Calu3 (cell line): ENCODE measurements at regions not wholly inside any gene's neighbourhood (a gene's known extent, or its start where the extent isn't known, plus 50 kb on each side); places are given as distances from the start of the nearest gene placed in this dataset.

Experiments
- BruUV-seq: library from RNA; stranded (reverse); fragments of 400-500 nt; replicated peaks from 2 replicates; lab custom pipeline; 2021; lab: Mats Ljungman, UMichigan
- CTCF ChIA-PET: fragments of 300-600 bp; sonication (Branson Sonifier 250); formaldehyde crosslinking; loops from one replicate; lab custom pipeline; 2022; ENCODE audit warnings: antibody characterized with exemption; lab: Charles Lee
- DNase-seq: peaks from one replicate; pipeline ENCODE4 v3.0.0; 2022
- H3K27ac Mint-ChIP-seq: one replicate; pipeline ENCODE4 v1.8.0; 2022; ENCODE audit warnings: mixed read lengths; ENCODE audit not compliant: unreplicated experiment
- H3K27me3 Mint-ChIP-seq: one replicate; pipeline ENCODE4 v1.8.0; 2022; ENCODE audit warnings: mixed read lengths; ENCODE audit not compliant: unreplicated experiment
- H3K36me3 Mint-ChIP-seq: one replicate; pipeline ENCODE4 v1.8.0; 2022; ENCODE audit warnings: mild to moderate bottlenecking, moderate library complexity, mixed read lengths; ENCODE audit not compliant: insufficient read depth, unreplicated experiment
- H3K4me1 Mint-ChIP-seq: one replicate; pipeline ENCODE4 v1.8.0; 2022; ENCODE audit warnings: mild to moderate bottlenecking, low read depth, mixed read lengths; ENCODE audit not compliant: unreplicated experiment
- H3K4me3 Mint-ChIP-seq: one replicate; pipeline ENCODE4 v1.8.0; 2022; ENCODE audit warnings: mild to moderate bottlenecking, low read depth, moderate library complexity, mixed read lengths; ENCODE audit not compliant: unreplicated experiment
- H3K9me3 Mint-ChIP-seq: one replicate; pipeline ENCODE4 v1.8.0; 2022; ENCODE audit warnings: low read depth, mixed read lengths; ENCODE audit not compliant: unreplicated experiment
- intact Hi-C: fragments of 100-400 bp; cut with micrococcal nuclease; formaldehyde crosslinking; loops from one replicate; pipeline ENCODE4 v1.10.0; 2022; ENCODE audit not compliant: unreplicated experiment
- TF ChIP-seq, protein P1 (sequence below): fragments of 200-600 bp; IDR thresholded peaks from one replicate; pipeline ENCODE4 v1.8.0; 2022; ENCODE audit warnings: antibody characterized with exemption; ENCODE audit not compliant: unreplicated experiment

DNA sequence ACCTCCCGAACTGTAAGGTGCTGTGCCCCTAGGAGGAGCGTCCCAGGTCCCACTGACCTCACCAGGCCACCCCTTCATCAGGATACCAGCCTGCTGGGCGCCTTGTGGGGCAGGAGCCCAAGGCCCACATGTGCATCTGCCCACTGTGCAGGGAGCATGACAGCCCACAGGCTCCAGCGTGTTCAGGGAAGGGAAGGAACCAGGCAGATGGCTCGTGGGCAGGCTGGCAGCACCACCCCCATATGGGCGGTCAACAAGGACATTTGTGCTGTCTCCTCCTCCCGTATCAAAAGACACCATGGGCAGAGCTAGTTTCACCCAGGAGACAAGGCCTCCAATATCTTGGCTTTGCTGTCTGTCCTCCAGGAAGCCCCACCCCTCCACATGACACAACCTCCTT is 85.5 kb upstream of the PPP1R26 start:
- H3K4me3 Mint-ChIP-seq = no peak overlapping the region
- H3K27me3 Mint-ChIP-seq = peaks cover 57% of the 10 kb centered on the region
- intact Hi-C loops = no loop called here
- no peaks in the 10 kb centered on the region for H3K4me1 Mint-ChIP-seq
- peaks cover 4% of the 10 kb centered on the region for H3K9me3 Mint-ChIP-seq
- H3K27ac Mint-ChIP-seq = no peak overlapping the region
- peaks cover 5% of the 10 kb centered on the region for H3K36me3 Mint-ChIP-seq
- no peak for DNase-seq
- BruUV-seq = no TSS peak
- TF ChIP-seq, protein P1, sequence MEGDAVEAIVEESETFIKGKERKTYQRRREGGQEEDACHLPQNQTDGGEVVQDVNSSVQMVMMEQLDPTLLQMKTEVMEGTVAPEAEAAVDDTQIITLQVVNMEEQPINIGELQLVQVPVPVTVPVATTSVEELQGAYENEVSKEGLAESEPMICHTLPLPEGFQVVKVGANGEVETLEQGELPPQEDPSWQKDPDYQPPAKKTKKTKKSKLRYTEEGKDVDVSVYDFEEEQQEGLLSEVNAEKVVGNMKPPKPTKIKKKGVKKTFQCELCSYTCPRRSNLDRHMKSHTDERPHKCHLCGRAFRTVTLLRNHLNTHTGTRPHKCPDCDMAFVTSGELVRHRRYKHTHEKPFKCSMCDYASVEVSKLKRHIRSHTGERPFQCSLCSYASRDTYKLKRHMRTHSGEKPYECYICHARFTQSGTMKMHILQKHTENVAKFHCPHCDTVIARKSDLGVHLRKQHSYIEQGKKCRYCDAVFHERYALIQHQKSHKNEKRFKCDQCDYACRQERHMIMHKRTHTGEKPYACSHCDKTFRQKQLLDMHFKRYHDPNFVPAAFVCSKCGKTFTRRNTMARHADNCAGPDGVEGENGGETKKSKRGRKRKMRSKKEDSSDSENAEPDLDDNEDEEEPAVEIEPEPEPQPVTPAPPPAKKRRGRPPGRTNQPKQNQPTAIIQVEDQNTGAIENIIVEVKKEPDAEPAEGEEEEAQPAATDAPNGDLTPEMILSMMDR = no peak
- CTCF ChIA-PET = no interaction called here

DNA sequence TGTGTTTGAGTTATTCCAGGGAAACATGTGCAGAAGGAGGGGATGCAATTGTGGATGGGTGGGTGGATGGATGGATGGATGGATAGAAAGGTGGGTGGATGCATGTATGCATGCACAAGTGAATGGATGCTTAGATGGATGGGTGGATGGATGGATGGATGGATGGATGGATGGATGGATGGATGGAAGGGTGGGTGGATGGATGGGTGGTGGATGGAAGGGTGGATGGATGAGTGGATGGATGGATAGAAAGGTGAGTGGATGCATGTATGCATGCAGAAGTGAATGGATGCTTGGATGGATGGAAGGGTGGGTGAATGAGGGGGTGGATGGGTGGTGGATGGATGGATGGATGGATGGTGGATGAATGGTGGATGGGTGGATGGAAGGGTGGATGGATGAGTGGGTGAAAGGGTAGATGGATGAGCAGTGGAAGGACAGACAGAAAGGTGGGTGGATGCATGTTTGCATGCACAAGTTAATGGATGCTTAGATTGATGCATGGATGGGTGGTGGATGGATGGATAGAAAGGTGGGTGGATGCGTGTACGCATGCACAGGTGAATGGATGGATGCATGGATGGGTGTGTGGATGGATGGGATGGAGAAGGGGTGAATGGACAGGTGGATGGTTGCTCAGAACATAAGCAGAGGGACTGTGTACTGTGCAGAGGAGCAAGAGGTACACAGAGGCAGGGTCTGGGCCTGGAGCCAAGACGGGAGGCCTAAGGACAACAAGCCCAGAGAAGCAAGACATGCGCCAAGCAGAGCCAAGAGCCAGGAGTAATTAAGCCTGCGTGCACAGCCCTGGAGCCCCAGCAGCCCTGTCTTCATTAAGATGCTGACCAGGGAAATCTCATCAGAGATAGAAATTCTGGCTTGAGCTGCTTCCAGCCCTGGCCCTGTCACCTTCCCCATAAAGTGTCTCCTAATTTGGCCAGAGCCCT is 84.6 kb upstream of the PPP1R26 start:
- no peak overlapping the region for H3K27ac Mint-ChIP-seq

DNA sequence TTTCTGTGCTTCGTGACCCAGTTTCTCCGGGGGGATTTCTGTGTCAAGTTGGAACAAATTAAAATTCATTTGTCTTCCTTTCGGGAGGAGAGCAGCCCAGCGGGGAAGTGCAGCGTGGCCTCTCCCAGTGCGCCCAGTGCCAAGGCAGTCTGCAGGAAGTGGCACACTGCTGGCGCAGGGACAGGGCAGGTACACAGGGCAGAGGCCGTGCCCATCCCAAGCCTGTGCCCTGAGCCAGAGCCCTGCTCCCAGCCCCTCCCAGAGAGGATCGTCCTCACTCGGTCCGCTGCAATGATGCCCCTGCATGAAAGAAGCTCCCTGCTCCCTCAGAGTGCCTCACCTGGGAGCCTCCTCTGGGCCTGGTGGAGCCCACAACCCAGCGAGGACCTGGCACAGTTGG is 82.4 kb upstream of the PPP1R26 start:
- H3K27me3 Mint-ChIP-seq = peaks cover 60% of the 10 kb centered on the region
- no peak overlapping the region for H3K4me3 Mint-ChIP-seq
- intact Hi-C loops = no loop called here
- H3K27ac Mint-ChIP-seq = no peak overlapping the region
- no peaks in the 10 kb centered on the region for H3K4me1 Mint-ChIP-seq
- peaks cover 4% of the 10 kb centered on the region for H3K9me3 Mint-ChIP-seq
- BruUV-seq = no TSS peak
- TF ChIP-seq, protein P1 = no peak
- CTCF ChIA-PET = no interaction called here
- DNase-seq = no peak
- peaks cover 5% of the 10 kb centered on the region for H3K36me3 Mint-ChIP-seq

More for the DNA sequence above, 84.6 kb upstream of the PPP1R26 start:
- intact Hi-C loops = no loop called here
- peaks cover 5% of the 10 kb centered on the region for H3K36me3 Mint-ChIP-seq
- CTCF ChIA-PET = no interaction called here
- TF ChIP-seq, protein P1 = no peak
- peaks cover 4% of the 10 kb centered on the region for H3K9me3 Mint-ChIP-seq
- BruUV-seq = no TSS peak
- H3K27me3 Mint-ChIP-seq = peaks cover 61% of the 10 kb centered on the region
- H3K4me1 Mint-ChIP-seq = no peaks in the 10 kb centered on the region
- no peak overlapping the region for H3K4me3 Mint-ChIP-seq
- DNase-seq = no peak

DNA sequence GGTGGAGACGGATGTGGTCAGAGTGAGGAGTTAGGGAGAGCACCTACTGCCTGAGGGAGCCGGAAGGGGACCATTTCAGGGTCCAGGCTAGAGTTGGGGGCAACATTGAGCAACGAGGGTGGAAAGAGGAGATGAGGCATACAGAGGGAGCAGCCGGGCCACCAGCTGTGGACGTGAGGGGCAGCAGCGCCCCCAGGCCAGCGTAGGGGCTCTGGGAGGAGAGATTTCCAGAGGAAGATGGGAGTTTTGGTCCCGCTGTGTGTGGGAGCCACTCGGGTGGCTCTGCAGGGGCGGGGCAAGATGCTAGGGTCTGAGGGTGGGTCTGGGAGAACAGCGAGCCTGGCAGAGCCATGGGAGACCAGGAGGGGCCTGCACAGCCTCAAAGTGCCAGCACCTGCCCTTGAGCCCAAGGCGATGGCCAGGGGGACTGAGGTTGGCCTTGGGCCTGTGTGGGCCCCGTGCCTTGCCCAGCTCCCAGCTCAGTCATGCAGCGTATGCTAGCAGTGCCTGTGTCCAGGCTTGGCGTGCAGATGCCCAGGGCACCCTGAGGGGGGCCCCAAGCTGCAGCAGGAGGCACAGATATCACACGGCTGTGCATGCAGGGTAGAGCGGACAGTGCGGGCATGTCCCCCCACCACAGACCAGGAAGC is 80.5 kb upstream of the PPP1R26 start:
- Mint-ChIP-seq H3K4me1 (no peaks in the 10 kb centered on the region), H3K27ac (no peak overlapping the region), H3K27me3 (peaks cover 65% of the 10 kb centered on the region), H3K4me3 (no peak overlapping the region), H3K36me3 (peaks cover 5% of the 10 kb centered on the region), H3K9me3 (peaks cover 4% of the 10 kb centered on the region)
- TF ChIP-seq, protein P1 = no peak
- CTCF ChIA-PET = no interaction called here
- DNase-seq = no peak
- BruUV-seq = no TSS peak
- intact Hi-C loops = no loop called here
